Endothelial cell of umbilical vein (primary cell): ENCODE measurements at regions not wholly inside any gene's neighbourhood (a gene's known extent, or its start where the extent isn't known, plus 50 kb on each side); places are given as distances from the start of the nearest gene placed in this dataset.

ENCODE experiments used
- BruUV-seq: library from RNA; stranded (reverse); fragments of 400-500 nt; replicated peaks from 2 replicates; lab custom pipeline; 2021; lab: Mats Ljungman, UMichigan
- CTCF ChIA-PET: fragments of 300-600, 350-600 bp; sonication (Branson Sonifier 250); formaldehyde crosslinking; loops from one replicate; lab custom pipeline; 2021; ENCODE audit warnings: antibody characterized with exemption, inconsistent platforms; lab: Charles Lee
- POLR2A ChIA-PET: fragments of 300-600, 350-600 bp; sonication (Branson Sonifier 250); formaldehyde crosslinking; loops from one replicate; lab custom pipeline; 2021; ENCODE audit warnings: antibody characterized with exemption, inconsistent platforms; lab: Charles Lee
- DNase-seq: peaks from one replicate; pipeline ENCODE4 v3.0.0-alpha.2; 2011; ENCODE audit warnings: low read depth, low spot score
- FAIRE-seq: peaks from 2 replicates; lab custom pipeline; 2011; peaks lifted over from hg19 to GRCh38; lab: Jason Lieb, UNC
- H2AFZ ChIP-seq: 2 replicates; pipeline ENCODE4 v1.6.0; 2012; ENCODE audit warnings: low read depth, low read length, control low read depth, inconsistent platforms
- H3K27ac ChIP-seq: 2 replicates; pipeline ENCODE4 v1.5.1; 2011; ENCODE audit warnings: low read depth, mild to moderate bottlenecking, control low read depth, low read length, moderate library complexity; ENCODE audit not compliant: insufficient read depth
- H3K27me3 ChIP-seq, 2 experiments: 2 replicates each; pipeline versions ENCODE4 v1.6.0 to v1.6.1; 2011; ENCODE audit warnings: low read length in 2 of 2, mixed read lengths in 1 of 2; ENCODE audit not compliant: control insufficient read depth in 2 of 2, insufficient read depth in 2 of 2
- H3K36me3 ChIP-seq, 2 experiments: 2 replicates in 1 of 2; 3 replicates in 1 of 2; pipeline ENCODE4 v1.5.1; 2011; ENCODE audit warnings: low read length in 2 of 2, mild to moderate bottlenecking in 1 of 2, moderate library complexity in 1 of 2; ENCODE audit not compliant: control insufficient read depth in 2 of 2, insufficient read depth in 2 of 2; ENCODE audit errors: extremely low read depth in 1 of 2
- H3K4me1 ChIP-seq: 3 replicates; pipeline ENCODE4 v1.5.1; 2011; ENCODE audit warnings: mild to moderate bottlenecking, low read length; ENCODE audit not compliant: control insufficient read depth, insufficient read depth; ENCODE audit errors: extremely low read depth
- H3K4me2 ChIP-seq: 2 replicates; pipeline ENCODE4 v1.6.1; 2011; ENCODE audit warnings: low read length, control low read depth, mixed read lengths; ENCODE audit not compliant: insufficient read depth
- H3K4me3 ChIP-seq, 3 experiments: fragments of 200-600 bp in 1 of 3; sonication (generic), shearing (Covaris generic) in 1 of 3; replicated peaks in 1 of 3; 2 replicates each; pipeline ENCODE4 v1.5.1; 2011 to 2016; ENCODE audit warnings: control low read depth in 3 of 3, low read length in 3 of 3, mild to moderate bottlenecking in 2 of 3, inconsistent platforms in 1 of 3, low read depth in 1 of 3, moderate library complexity in 1 of 3; ENCODE audit not compliant: insufficient read depth in 1 of 3
- H3K79me2 ChIP-seq: 2 replicates; pipeline ENCODE4 v1.6.0; 2012; ENCODE audit warnings: low read length, inconsistent platforms; ENCODE audit not compliant: control insufficient read depth, insufficient read depth
- H3K9ac ChIP-seq: replicated peaks from 2 replicates; pipeline ENCODE3; 2011; ENCODE audit warnings: low read length, control low read depth; ENCODE audit not compliant: insufficient read depth; ENCODE audit errors: extremely low read depth
- H3K9me1 ChIP-seq: replicated peaks from 3 replicates; pipeline ENCODE4 v1.6.0; 2011; ENCODE audit warnings: mild to moderate bottlenecking, low read length; ENCODE audit not compliant: control insufficient read depth, insufficient read depth; ENCODE audit errors: extremely low read depth
- H3K9me3 ChIP-seq: replicated peaks from 2 replicates; pipeline ENCODE4 v1.5.1; 2012; ENCODE audit warnings: low read length, inconsistent platforms; ENCODE audit not compliant: control insufficient read depth, insufficient read depth
- H4K20me1 ChIP-seq: replicated peaks from 2 replicates; pipeline ENCODE3; 2011; ENCODE audit warnings: mild to moderate bottlenecking, low read length; ENCODE audit not compliant: control insufficient read depth, insufficient read depth; ENCODE audit errors: extremely low read depth
- EZH2 ChIP-seq: IDR thresholded peaks from 2 replicates; pipeline ENCODE4 v1.6.1; 2012; ENCODE audit warnings: borderline replicate concordance, low read depth, mild to moderate bottlenecking, moderate library complexity, low read length, inconsistent platforms; ENCODE audit not compliant: severe bottlenecking
- FOS ChIP-seq: IDR thresholded peaks from 2 replicates; pipeline ENCODE4 v1.6.1; 2011; ENCODE audit warnings: mild to moderate bottlenecking, low read length, moderate library complexity, borderline replicate concordance; ENCODE audit not compliant: insufficient read depth
- GATA2 ChIP-seq: IDR thresholded peaks from 2 replicates; pipeline ENCODE4 v1.7.0; 2011; ENCODE audit warnings: low read depth, mild to moderate bottlenecking, moderate library complexity, mixed read lengths, low read length; ENCODE audit not compliant: insufficient read length, insufficient read depth
- JUN ChIP-seq: IDR thresholded peaks from 2 replicates; pipeline ENCODE4 v1.6.1; 2011; ENCODE audit warnings: borderline replicate concordance, low read depth; ENCODE audit not compliant: insufficient read length, insufficient read depth
- MYC ChIP-seq: IDR thresholded peaks from one replicate; pipeline ENCODE4 v1.6.1; 2011; ENCODE audit warnings: mild to moderate bottlenecking, low read depth, low read length
- POLR2A ChIP-seq: IDR thresholded peaks from 2 replicates; pipeline ENCODE4 v1.6.1; 2012; ENCODE audit warnings: low read depth, mild to moderate bottlenecking, control low read depth, low read length
- POLR2AphosphoS5 ChIP-seq: IDR thresholded peaks from 2 replicates; pipeline ENCODE4 v1.6.1; 2012; ENCODE audit warnings: low read depth, mild to moderate bottlenecking, control low read depth, low read length, moderate library complexity; ENCODE audit not compliant: insufficient read depth
- dilution Hi-C: fragments of 300-500 bp; cut with MboI; formaldehyde crosslinking; loops from one replicate; pipeline ENCODE4 v1.15.0; 2019; ENCODE audit warnings: low sequenced_read_pairs; ENCODE audit not compliant: extremely low pct_ligation_motif_present
- intact Hi-C: fragments of 100-400 bp; cut with micrococcal nuclease; formaldehyde crosslinking; loops from one replicate; pipeline ENCODE4 v1.10.0; 2022
- TF ChIP-seq, protein P1 (sequence below), 2 donors: IDR thresholded peaks; 1 replicate in 1 of 2; 2 replicates in 1 of 2; pipeline ENCODE4 v1.5.1; 2011; ENCODE audit warnings: low read length in 2 of 2, mild to moderate bottlenecking in 2 of 2, moderate library complexity in 2 of 2, control low read depth in 1 of 2, inconsistent platforms in 1 of 2, low read depth in 1 of 2; ENCODE audit not compliant: insufficient read depth in 1 of 2; ENCODE audit errors: extremely low read depth in 1 of 2
- TF ChIP-seq, protein P2 (sequence below): IDR thresholded peaks from 2 replicates; pipeline ENCODE4 v1.6.1; 2011; ENCODE audit not compliant: insufficient read depth, insufficient read length

DNA sequence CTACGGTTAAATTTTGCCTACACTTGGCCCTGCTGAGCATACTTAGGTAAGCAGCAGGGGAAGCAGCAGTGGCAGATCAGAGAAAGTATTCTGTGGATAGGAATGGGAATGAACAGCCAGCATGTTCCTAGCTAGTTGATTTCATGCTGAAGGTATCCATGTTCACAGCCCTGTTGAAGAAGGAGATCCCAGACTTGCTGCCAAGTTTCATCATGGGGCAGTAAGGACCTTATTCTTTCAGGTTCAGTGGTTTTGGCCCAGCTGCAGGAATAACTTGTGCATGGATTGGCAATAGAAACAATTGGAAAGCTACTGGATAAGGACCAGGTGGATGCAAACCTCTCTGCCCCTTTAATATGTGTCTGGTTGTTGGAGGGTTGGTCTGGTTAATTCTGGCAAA is 98.2 kb upstream of the TMEM178A start:
- dilution Hi-C loops: no loop called here
- DNase-seq: no peak
- Histone ChIP-seq H4K20me1 (no peaks in the 10 kb centered on the region), H3K79me2 (no peaks in the 10 kb centered on the region), H3K9ac (no peak overlapping the region), H3K4me2 (no peak overlapping the region), H3K9me3 (peaks cover 2% of the 10 kb centered on the region), H3K27me3 (no peaks in the 10 kb centered on the region), H3K36me3 (no peaks in the 10 kb centered on the region), H3K9me1 (no peaks in the 10 kb centered on the region), H3K4me1 (peaks cover 20% of the 10 kb centered on the region), H2AFZ (no peak overlapping the region), H3K27ac (no peak overlapping the region), H3K4me3 (no peak overlapping the region)
- peak; percentile 68 for FAIRE-seq
- no TSS peak for BruUV-seq
- intact Hi-C loops: no loop called here
- ChIA-PET POLR2A (no interaction called here), CTCF (interaction anchor here (1.2 to 1.5 kb wide), 5 partner anchors 12 to 187 kb away, joined by 3 to 11 read pairs (median 6); no protein-coding TSS in a partner anchor)
- TF ChIP-seq POLR2A (no peak), FOS (no peak), MYC (no peak), EZH2 (no peak), GATA2 (no peak), JUN (no peak), POLR2AphosphoS5 (no peak)
- TF ChIP-seq, protein P1, sequence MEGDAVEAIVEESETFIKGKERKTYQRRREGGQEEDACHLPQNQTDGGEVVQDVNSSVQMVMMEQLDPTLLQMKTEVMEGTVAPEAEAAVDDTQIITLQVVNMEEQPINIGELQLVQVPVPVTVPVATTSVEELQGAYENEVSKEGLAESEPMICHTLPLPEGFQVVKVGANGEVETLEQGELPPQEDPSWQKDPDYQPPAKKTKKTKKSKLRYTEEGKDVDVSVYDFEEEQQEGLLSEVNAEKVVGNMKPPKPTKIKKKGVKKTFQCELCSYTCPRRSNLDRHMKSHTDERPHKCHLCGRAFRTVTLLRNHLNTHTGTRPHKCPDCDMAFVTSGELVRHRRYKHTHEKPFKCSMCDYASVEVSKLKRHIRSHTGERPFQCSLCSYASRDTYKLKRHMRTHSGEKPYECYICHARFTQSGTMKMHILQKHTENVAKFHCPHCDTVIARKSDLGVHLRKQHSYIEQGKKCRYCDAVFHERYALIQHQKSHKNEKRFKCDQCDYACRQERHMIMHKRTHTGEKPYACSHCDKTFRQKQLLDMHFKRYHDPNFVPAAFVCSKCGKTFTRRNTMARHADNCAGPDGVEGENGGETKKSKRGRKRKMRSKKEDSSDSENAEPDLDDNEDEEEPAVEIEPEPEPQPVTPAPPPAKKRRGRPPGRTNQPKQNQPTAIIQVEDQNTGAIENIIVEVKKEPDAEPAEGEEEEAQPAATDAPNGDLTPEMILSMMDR (IDR thresholded peaks at IDR 0.05; ENCODE audit: extremely low read depth in 1 of 2, insufficient read depth in 1 of 2, low read depth in 1 of 2, low read length in 2 of 2): no peak
- TF ChIP-seq, protein P2, sequence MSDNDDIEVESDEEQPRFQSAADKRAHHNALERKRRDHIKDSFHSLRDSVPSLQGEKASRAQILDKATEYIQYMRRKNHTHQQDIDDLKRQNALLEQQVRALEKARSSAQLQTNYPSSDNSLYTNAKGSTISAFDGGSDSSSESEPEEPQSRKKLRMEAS: no peak
